ENCODE measurements at regions not wholly inside any gene's neighbourhood (a gene's known extent, or its start where the extent isn't known, plus 50 kb on each side); places are given as distances from the start of the nearest gene placed in this dataset.

GRCh38 chr13:52947921-52948373, 80.7 kb upstream of the OLFM4 start:
- DNase-seq (ENCODE audit: low read depth) = no peak
- no peak overlapping the region for H3K4me3 ChIP-seq (ENCODE audit: control insufficient read depth, low read depth, low read length)

GRCh38 chr13:52945348-52945747, 83.3 kb upstream of the OLFM4 start:
- TF ChIP-seq, protein P1, sequence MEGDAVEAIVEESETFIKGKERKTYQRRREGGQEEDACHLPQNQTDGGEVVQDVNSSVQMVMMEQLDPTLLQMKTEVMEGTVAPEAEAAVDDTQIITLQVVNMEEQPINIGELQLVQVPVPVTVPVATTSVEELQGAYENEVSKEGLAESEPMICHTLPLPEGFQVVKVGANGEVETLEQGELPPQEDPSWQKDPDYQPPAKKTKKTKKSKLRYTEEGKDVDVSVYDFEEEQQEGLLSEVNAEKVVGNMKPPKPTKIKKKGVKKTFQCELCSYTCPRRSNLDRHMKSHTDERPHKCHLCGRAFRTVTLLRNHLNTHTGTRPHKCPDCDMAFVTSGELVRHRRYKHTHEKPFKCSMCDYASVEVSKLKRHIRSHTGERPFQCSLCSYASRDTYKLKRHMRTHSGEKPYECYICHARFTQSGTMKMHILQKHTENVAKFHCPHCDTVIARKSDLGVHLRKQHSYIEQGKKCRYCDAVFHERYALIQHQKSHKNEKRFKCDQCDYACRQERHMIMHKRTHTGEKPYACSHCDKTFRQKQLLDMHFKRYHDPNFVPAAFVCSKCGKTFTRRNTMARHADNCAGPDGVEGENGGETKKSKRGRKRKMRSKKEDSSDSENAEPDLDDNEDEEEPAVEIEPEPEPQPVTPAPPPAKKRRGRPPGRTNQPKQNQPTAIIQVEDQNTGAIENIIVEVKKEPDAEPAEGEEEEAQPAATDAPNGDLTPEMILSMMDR (conservative IDR thresholded peaks at IDR 0.05; ENCODE audit: control insufficient read depth, insufficient read depth, low read depth, low read length) = no peak
- no peak for DNase-seq (ENCODE audit: low read depth)

More at GRCh38 chr13:52947921-52948373, 80.7 kb upstream of the OLFM4 start:
- TF ChIP-seq, protein P1 (conservative IDR thresholded peaks at IDR 0.05; ENCODE audit: control insufficient read depth, insufficient read depth, low read depth, low read length) = no peak

GRCh38 chr13:52944697-52945096, 83.9 kb upstream of the OLFM4 start:
- no peak for DNase-seq (ENCODE audit: low read depth)

More at GRCh38 chr13:52945348-52945747, 83.3 kb upstream of the OLFM4 start:
- no peak overlapping the region for H3K4me3 ChIP-seq (ENCODE audit: control insufficient read depth, low read depth, low read length)

DNA sequence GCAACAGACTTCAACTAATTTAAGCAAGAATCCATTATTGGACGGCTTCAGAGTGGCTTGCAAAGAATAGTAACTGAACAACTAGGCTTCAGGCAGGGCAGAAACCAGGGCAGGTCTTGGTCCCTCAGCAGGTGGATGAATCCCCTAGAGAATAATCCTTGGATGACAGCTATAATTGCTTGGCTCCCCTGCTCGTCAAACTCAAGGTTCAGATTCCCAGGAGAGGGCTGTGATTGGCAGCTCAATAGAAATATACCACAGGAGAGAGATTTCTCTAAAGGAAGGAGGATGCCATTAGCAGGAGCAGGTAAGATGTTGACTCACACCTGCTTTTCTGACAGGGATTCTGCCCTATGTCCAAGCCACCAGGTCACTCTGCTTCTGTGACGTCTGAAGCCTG, 89.6 kb upstream of the PCDH8 start:
- H3K4me3 ChIP-seq (ENCODE audit: control insufficient read depth, low read depth, low read length) = no peak overlapping the region
- DNase-seq (ENCODE audit: low read depth) = no peak
- TF ChIP-seq, protein P1 (conservative IDR thresholded peaks at IDR 0.05; ENCODE audit: control insufficient read depth, insufficient read depth, low read depth, low read length) = no peak

More at GRCh38 chr13:52944697-52945096, 83.9 kb upstream of the OLFM4 start:
- no peak overlapping the region for H3K4me3 ChIP-seq (ENCODE audit: control insufficient read depth, low read depth, low read length)
- TF ChIP-seq, protein P1 (conservative IDR thresholded peaks at IDR 0.05; ENCODE audit: control insufficient read depth, insufficient read depth, low read depth, low read length) = no peak

GRCh38 chr13:52936806-52937205, 88.4 kb upstream of the PCDH8 start:
- no peak for DNase-seq (ENCODE audit: low read depth)
- no peak overlapping the region for H3K4me3 ChIP-seq (ENCODE audit: control insufficient read depth, low read depth, low read length)
- TF ChIP-seq, protein P1 (conservative IDR thresholded peaks at IDR 0.05; ENCODE audit: control insufficient read depth, insufficient read depth, low read depth, low read length) = no peak

DNA sequence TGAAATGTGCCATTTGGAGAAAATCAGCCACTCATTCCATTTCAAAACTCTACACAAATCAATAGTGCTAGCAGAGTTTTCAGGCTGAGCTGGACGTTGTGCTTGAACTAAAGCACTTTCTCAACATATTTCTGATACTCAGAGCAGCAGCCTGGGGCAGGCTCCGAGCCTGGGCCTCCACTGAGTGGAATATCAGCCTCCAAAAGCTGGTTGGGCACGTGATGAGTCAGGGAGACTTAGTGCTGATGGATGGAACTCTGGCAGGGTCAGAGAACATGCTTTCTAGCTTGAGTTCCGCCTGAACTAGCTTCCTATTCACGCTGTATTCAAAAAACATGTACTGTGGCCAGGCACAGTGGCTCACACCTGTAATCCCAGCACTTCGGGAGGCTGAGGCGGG, 85.8 kb upstream of the PCDH8 start:
- TF ChIP-seq, protein P1 (conservative IDR thresholded peaks at IDR 0.05; ENCODE audit: control insufficient read depth, insufficient read depth, low read depth, low read length) = no peak
- no peak for DNase-seq (ENCODE audit: low read depth)
- no peak overlapping the region for H3K4me3 ChIP-seq (ENCODE audit: control insufficient read depth, low read depth, low read length)

Data from fibroblast of mammary gland (primary cell).